Vagina (tissue), 2 donors: ENCODE measurements at regions not wholly inside any gene's neighbourhood (a gene's known extent, or its start where the extent isn't known, plus 50 kb on each side); places are given as distances from the start of the nearest gene placed in this dataset.

ENCODE experiments used
- DNase-seq, 2 donors: peaks; one replicate each; pipeline ENCODE4 v3.0.0-alpha.2; 2017; ENCODE audit errors: extremely low spot score in 2 of 2
- H3K27ac ChIP-seq: fragments of 200-600 bp; sonication (generic); one replicate; pipeline ENCODE4 v1.5.1; 2019
- H3K27me3 ChIP-seq: fragments of 200-600 bp; sonication (generic); one replicate; pipeline ENCODE4 v1.5.1; 2019
- H3K36me3 ChIP-seq, 2 donors: fragments of 200-600 bp; sonication (generic); one replicate each; pipeline ENCODE4 v1.5.1; 2017 to 2019
- H3K4me1 ChIP-seq: fragments of 200-600 bp; sonication (generic); one replicate; pipeline ENCODE4 v1.5.1; 2019
- H3K4me3 ChIP-seq, 2 donors: fragments of 200-600 bp; sonication (generic); 1 replicate in 1 of 2; 2 replicates in 1 of 2; pipeline ENCODE4 v1.5.1; 2016 to 2019
- H3K9me3 ChIP-seq: fragments of 200-600 bp; sonication (generic); one replicate; pipeline ENCODE4 v1.5.1; 2019
- CTCF ChIP-seq, 3 experiments: fragments of 450-650 bp in 2 of 3; fragments of 200-600 bp in 1 of 3; sonication (generic) in 1 of 3; IDR thresholded peaks; one replicate each; pipeline ENCODE4 v1.5.1; 2017 to 2019; ENCODE audit warnings: antibody characterized with exemption in 3 of 3, mild to moderate bottlenecking in 2 of 3, moderate library complexity in 2 of 3
- POLR2A ChIP-seq, 2 donors: fragments of 450-650 bp; IDR thresholded peaks; one replicate each; pipeline ENCODE4 v1.6.1; 2017; ENCODE audit warnings: antibody characterized with exemption in 2 of 2, mild to moderate bottlenecking in 2 of 2, moderate library complexity in 2 of 2
- POLR2AphosphoS5 ChIP-seq, 2 donors: sonication (generic); formaldehyde crosslinking; IDR thresholded peaks; one replicate each; pipeline ENCODE4 v1.9.0; 2017; ENCODE audit warnings: antibody characterized with exemption in 2 of 2, mild to moderate bottlenecking in 2 of 2, low read depth in 1 of 2; ENCODE audit not compliant: insufficient read depth in 1 of 2
- intact Hi-C: fragments of 100-400 bp; cut with DNase I; formaldehyde crosslinking; loops from one replicate; pipeline ENCODE4 v1.15.1; 2023

- H3K4me1 ChIP-seq = no peaks in the 10 kb centered on the region
- no peaks in the 10 kb centered on the region for H3K27me3 ChIP-seq
- H3K9me3 ChIP-seq = no peaks in the 10 kb centered on the region
- TF ChIP-seq POLR2AphosphoS5 (IDR thresholded peaks at IDR 0.05; ENCODE audit: insufficient read depth in 1 of 2, low read depth in 1 of 2) (no peak), POLR2A (IDR thresholded peaks at IDR 0.05) (no peak), CTCF (IDR thresholded peaks at IDR 0.05) (no peak)
- intact Hi-C loops = no loop called here
- H3K4me3 ChIP-seq = no peak overlapping the region
- H3K36me3 ChIP-seq = no peaks in the 10 kb centered on the region
- DNase-seq = no peak
- H3K27ac ChIP-seq = no peak overlapping the region
Observed at GRCh38 chr17:13302983-13303382, 285.2 kb upstream of the ELAC2 start.

- no peak for TF ChIP-seq POLR2AphosphoS5 (IDR thresholded peaks at IDR 0.05; ENCODE audit: insufficient read depth in 1 of 2, low read depth in 1 of 2)
- no peak for TF ChIP-seq POLR2A (IDR thresholded peaks at IDR 0.05)
- TF ChIP-seq CTCF (IDR thresholded peaks at IDR 0.05) = no peak
- Histone ChIP-seq H3K27ac (no peak overlapping the region), H3K27me3 (no peaks in the 10 kb centered on the region), H3K4me1 (no peaks in the 10 kb centered on the region), H3K9me3 (no peaks in the 10 kb centered on the region), H3K36me3 (no peaks in the 10 kb centered on the region), H3K4me3 (no peak overlapping the region)
- intact Hi-C loops = no loop called here
- DNase-seq = no peak
Observed at GRCh38 chr17:13302419-13302818, 284.6 kb upstream of the ELAC2 start.

- intact Hi-C loops = loop anchor here (10.0 kb wide), 1 partner anchor 62 kb away; no protein-coding TSS in a partner anchor
- DNase-seq = no peak
- Histone ChIP-seq H3K27ac (no peak overlapping the region), H3K4me1 (no peaks in the 10 kb centered on the region), H3K27me3 (no peaks in the 10 kb centered on the region), H3K4me3 (no peak overlapping the region), H3K9me3 (no peaks in the 10 kb centered on the region), H3K36me3 (no peaks in the 10 kb centered on the region)
- TF ChIP-seq POLR2AphosphoS5 (IDR thresholded peaks at IDR 0.05; ENCODE audit: insufficient read depth in 1 of 2, low read depth in 1 of 2) (no peak), POLR2A (IDR thresholded peaks at IDR 0.05) (no peak), CTCF (IDR thresholded peaks at IDR 0.05) (no peak)
Observed at GRCh38 chr17:13297183-13297582, 279.4 kb upstream of the ELAC2 start.

- Histone ChIP-seq H3K27me3 (no peaks in the 10 kb centered on the region), H3K4me1 (no peaks in the 10 kb centered on the region), H3K9me3 (no peaks in the 10 kb centered on the region), H3K4me3 (no peak overlapping the region), H3K36me3 (no peaks in the 10 kb centered on the region), H3K27ac (no peak overlapping the region)
- DNase-seq = no peak
- intact Hi-C loops = loop anchor here (10.0 kb wide), 1 partner anchor 59 kb away; no protein-coding TSS in a partner anchor
- TF ChIP-seq CTCF (IDR thresholded peaks at IDR 0.05) (no peak), POLR2A (IDR thresholded peaks at IDR 0.05) (no peak), POLR2AphosphoS5 (IDR thresholded peaks at IDR 0.05; ENCODE audit: insufficient read depth in 1 of 2, low read depth in 1 of 2) (no peak)
Observed at GRCh38 chr17:13293421-13293820, 275.6 kb upstream of the ELAC2 start.

- intact Hi-C loops = loop anchor here (10.0 kb wide), 1 partner anchor 57 kb away; no protein-coding TSS in a partner anchor
- no peak for TF ChIP-seq POLR2AphosphoS5 (IDR thresholded peaks at IDR 0.05; ENCODE audit: insufficient read depth in 1 of 2, low read depth in 1 of 2)
- TF ChIP-seq CTCF (IDR thresholded peaks at IDR 0.05) = no peak
- TF ChIP-seq POLR2A (IDR thresholded peaks at IDR 0.05) = no peak
Observed at GRCh38 chr17:13292291-13292690, 274.5 kb upstream of the ELAC2 start.

More at GRCh38 chr17:13292291-13292690, 274.5 kb upstream of the ELAC2 start:
- DNase-seq = no peak
- H3K9me3 ChIP-seq = no peaks in the 10 kb centered on the region
- no peak overlapping the region for H3K27ac ChIP-seq
- no peaks in the 10 kb centered on the region for H3K27me3 ChIP-seq
- H3K4me3 ChIP-seq = no peak overlapping the region
- no peaks in the 10 kb centered on the region for H3K36me3 ChIP-seq
- no peaks in the 10 kb centered on the region for H3K4me1 ChIP-seq
